IPS-15b (cell line): ENCODE measurements at regions not wholly inside any gene's neighbourhood (a gene's known extent, or its start where the extent isn't known, plus 50 kb on each side); places are given as distances from the start of the nearest gene placed in this dataset.

Experiments
- H3K27me3 ChIP-seq: one replicate; pipeline ENCODE4 v1.6.1; 2013; ENCODE audit warnings: low read length; ENCODE audit not compliant: control insufficient read depth, insufficient read depth
- H3K36me3 ChIP-seq: one replicate; pipeline ENCODE4 v1.6.1; 2013; ENCODE audit warnings: low read length; ENCODE audit not compliant: control insufficient read depth, insufficient read depth
- H3K4me1 ChIP-seq: one replicate; pipeline ENCODE4 v1.6.1; 2013; ENCODE audit warnings: mild to moderate bottlenecking, low read length; ENCODE audit not compliant: control insufficient read depth, insufficient read depth
- H3K4me3 ChIP-seq: one replicate; pipeline ENCODE4 v1.5.1; 2013; ENCODE audit warnings: low read depth, low read length
- H3K9ac ChIP-seq: one replicate; pipeline ENCODE4 v1.6.1; 2013; ENCODE audit warnings: low read depth, mild to moderate bottlenecking, low read length
- H3K9me3 ChIP-seq: one replicate; pipeline ENCODE4 v1.6.1; 2013; ENCODE audit warnings: mild to moderate bottlenecking, low read length; ENCODE audit not compliant: control insufficient read depth, insufficient read depth

- Histone ChIP-seq H3K36me3 (no peaks in the 10 kb centered on the region), H3K4me1 (no peaks in the 10 kb centered on the region), H3K9ac (no peak overlapping the region), H3K4me3 (no peak overlapping the region), H3K9me3 (no peaks in the 10 kb centered on the region), H3K27me3 (no peaks in the 10 kb centered on the region)
Observed at GRCh38 chr2:6228251-6228650, 536.1 kb downstream of the SOX11 start.

DNA sequence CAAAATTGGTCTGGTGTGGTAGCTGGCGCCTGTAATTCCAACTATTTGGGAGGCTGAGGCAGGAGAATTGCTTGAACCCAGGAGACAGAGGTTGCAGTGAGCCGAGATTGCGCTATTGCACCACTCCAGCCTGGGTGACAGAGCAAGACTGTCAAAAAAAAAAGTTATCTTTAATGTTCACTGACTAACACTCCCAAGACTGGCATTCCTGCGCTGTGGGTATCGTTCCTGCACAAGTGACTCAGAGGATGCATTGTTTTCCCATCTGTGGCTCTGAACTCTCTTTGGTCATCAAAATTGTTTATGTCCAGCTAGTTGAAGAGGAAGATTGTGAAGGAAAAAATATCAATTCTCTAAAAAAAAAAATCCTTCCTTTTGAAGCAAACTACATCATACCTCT lies 539.0 kb downstream of the SOX11 start:
- Histone ChIP-seq H3K36me3 (no peaks in the 10 kb centered on the region), H3K9ac (no peak overlapping the region), H3K27me3 (no peaks in the 10 kb centered on the region), H3K4me3 (no peak overlapping the region), H3K9me3 (no peaks in the 10 kb centered on the region), H3K4me1 (no peaks in the 10 kb centered on the region)

GRCh38 chr2:6233993-6234392 lies 541.8 kb downstream of the SOX11 start:
- H3K9me3 ChIP-seq: no peaks in the 10 kb centered on the region
- no peak overlapping the region for H3K4me3 ChIP-seq
- H3K4me1 ChIP-seq: no peaks in the 10 kb centered on the region
- no peaks in the 10 kb centered on the region for H3K36me3 ChIP-seq
- H3K9ac ChIP-seq: no peak overlapping the region
- no peaks in the 10 kb centered on the region for H3K27me3 ChIP-seq

DNA sequence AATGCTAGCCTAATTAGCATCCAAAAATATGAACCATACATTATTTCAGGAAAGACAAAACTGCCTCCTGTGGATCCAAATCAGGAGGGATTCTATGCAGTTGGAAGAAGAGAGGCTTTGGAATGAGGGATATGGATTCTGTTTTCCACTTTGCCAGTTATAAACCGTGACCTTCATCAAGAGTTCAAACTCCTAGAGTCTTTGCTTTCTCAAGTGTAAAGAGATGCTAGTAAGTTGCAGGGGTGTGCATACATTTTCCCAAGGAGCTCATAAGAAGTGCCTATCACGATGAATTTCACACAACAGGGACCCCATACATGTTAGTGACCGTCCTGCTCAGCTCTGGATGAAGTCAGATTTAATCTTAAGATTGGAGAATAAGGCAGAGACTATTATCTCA lies 542.5 kb downstream of the SOX11 start:
- H3K4me3 ChIP-seq: no peak overlapping the region
- H3K27me3 ChIP-seq: no peaks in the 10 kb centered on the region
- no peaks in the 10 kb centered on the region for H3K9me3 ChIP-seq
- H3K4me1 ChIP-seq: no peaks in the 10 kb centered on the region
- no peak overlapping the region for H3K9ac ChIP-seq
- no peaks in the 10 kb centered on the region for H3K36me3 ChIP-seq

DNA sequence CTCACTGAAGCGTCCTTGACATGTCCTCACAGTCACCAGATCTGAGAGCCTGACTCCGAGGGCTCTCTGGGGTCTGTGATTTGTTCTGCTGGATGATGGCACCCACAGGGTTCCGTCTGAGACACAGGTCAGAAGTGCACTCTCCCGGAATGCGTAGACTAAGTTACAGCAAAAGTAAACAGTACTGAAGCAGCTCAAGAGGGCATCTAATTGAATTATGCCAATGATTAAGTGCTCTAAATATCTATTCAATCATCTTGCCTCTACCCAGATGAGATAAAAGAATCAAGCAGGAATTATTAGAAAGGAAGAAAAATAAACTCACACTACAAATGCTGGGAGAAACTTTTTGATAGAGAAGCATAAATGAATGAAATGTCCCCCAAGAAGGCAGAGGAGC lies 544.1 kb downstream of the SOX11 start:
- H3K4me3 ChIP-seq: no peak overlapping the region
- H3K4me1 ChIP-seq: no peaks in the 10 kb centered on the region
- no peaks in the 10 kb centered on the region for H3K36me3 ChIP-seq
- no peaks in the 10 kb centered on the region for H3K27me3 ChIP-seq
- no peaks in the 10 kb centered on the region for H3K9me3 ChIP-seq
- H3K9ac ChIP-seq: no peak overlapping the region

DNA sequence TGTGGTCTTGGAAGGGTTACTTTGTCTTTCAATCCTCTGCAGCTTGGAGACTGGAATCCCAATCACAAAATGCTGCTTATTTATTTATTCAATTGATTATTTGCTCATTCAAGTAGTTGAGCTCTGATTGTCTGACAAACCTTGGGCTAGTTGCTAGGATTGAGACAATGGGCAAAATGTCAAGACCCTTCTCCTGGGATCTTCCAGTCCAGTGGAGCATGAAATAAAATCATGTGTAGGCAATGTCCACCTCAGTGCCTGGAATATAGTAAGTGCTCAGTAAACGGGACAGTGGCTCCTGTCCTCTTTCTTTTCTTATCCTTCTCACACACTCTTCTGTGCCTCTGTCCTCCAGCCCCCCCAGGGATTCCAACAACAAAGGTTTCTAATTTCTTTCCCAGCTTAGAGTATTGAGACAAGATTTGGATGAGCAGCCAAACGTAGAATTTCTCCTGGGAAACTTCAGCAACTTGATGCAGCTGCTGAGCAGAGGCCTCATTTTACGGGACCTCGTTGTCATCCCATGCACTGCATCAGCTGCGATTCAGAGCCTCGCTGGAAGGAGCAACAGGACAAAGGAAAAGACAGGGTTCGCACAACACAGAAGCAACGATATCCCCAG lies 545.0 kb downstream of the SOX11 start:
- Histone ChIP-seq H3K27me3 (no peaks in the 10 kb centered on the region), H3K36me3 (no peaks in the 10 kb centered on the region), H3K9ac (no peak overlapping the region), H3K4me3 (no peak overlapping the region), H3K4me1 (no peaks in the 10 kb centered on the region), H3K9me3 (no peaks in the 10 kb centered on the region)

- H3K27me3 ChIP-seq: no peaks in the 10 kb centered on the region
- no peaks in the 10 kb centered on the region for H3K9me3 ChIP-seq
- no peaks in the 10 kb centered on the region for H3K4me1 ChIP-seq
- H3K4me3 ChIP-seq: no peak overlapping the region
- no peaks in the 10 kb centered on the region for H3K36me3 ChIP-seq
- H3K9ac ChIP-seq: no peak overlapping the region
Observed at GRCh38 chr2:6249557-6249956, 557.4 kb downstream of the SOX11 start.

DNA sequence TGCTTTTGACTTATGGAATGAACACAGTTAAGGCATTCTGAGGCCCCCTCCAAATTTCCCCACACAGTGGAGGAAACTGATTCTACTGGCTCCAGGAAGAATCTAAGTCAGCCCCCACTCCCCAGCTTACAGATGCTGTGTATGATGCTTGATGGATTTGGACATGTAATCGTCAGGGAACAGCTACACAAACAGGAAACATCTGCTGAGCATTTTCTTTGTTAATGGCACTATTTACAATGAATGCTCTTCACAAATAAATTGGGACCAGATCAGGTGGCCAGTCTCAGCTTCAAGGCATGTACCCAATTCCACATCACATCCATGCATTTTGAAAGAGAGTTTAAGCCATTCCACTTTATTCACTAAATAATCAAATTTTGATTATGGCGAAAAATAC lies 562.3 kb downstream of the SOX11 start:
- no peak overlapping the region for H3K9ac ChIP-seq
- no peaks in the 10 kb centered on the region for H3K27me3 ChIP-seq
- H3K9me3 ChIP-seq: no peaks in the 10 kb centered on the region
- no peaks in the 10 kb centered on the region for H3K36me3 ChIP-seq
- no peaks in the 10 kb centered on the region for H3K4me1 ChIP-seq
- no peak overlapping the region for H3K4me3 ChIP-seq

GRCh38 chr2:6264198-6264597 lies 572.0 kb downstream of the SOX11 start:
- Histone ChIP-seq H3K9ac (no peak overlapping the region), H3K27me3 (no peaks in the 10 kb centered on the region), H3K4me3 (no peak overlapping the region), H3K36me3 (no peaks in the 10 kb centered on the region), H3K4me1 (no peaks in the 10 kb centered on the region), H3K9me3 (no peaks in the 10 kb centered on the region)

DNA sequence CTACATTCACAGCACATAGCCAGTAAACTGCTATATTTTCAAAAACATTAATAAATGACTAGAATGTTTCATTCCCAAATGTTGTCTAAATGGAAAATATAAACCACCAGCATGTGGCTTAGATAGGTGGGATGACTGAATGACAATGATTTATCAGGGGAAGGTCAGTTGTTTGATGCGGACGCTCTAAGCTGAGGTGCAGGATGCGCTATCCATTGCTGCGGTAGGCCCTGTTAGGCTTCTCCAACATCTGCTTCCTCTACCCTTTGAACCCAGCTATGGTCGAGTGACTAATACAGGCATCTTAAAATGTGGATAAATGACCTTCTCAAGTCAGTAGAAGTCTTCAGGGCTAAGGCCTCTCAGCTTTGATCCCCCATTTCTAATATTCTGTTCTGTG lies 584.2 kb downstream of the CMPK2 start:
- no peaks in the 10 kb centered on the region for H3K36me3 ChIP-seq
- H3K27me3 ChIP-seq: no peaks in the 10 kb centered on the region
- H3K9me3 ChIP-seq: no peaks in the 10 kb centered on the region
- no peak overlapping the region for H3K9ac ChIP-seq
- H3K4me3 ChIP-seq: no peak overlapping the region
- H3K4me1 ChIP-seq: no peaks in the 10 kb centered on the region

- no peak overlapping the region for H3K4me3 ChIP-seq
- H3K9ac ChIP-seq: no peak overlapping the region
- no peaks in the 10 kb centered on the region for H3K36me3 ChIP-seq
- H3K4me1 ChIP-seq: no peaks in the 10 kb centered on the region
- no peaks in the 10 kb centered on the region for H3K27me3 ChIP-seq
- no peaks in the 10 kb centered on the region for H3K9me3 ChIP-seq
Observed at GRCh38 chr2:6283259-6283658, 582.4 kb downstream of the CMPK2 start.

DNA sequence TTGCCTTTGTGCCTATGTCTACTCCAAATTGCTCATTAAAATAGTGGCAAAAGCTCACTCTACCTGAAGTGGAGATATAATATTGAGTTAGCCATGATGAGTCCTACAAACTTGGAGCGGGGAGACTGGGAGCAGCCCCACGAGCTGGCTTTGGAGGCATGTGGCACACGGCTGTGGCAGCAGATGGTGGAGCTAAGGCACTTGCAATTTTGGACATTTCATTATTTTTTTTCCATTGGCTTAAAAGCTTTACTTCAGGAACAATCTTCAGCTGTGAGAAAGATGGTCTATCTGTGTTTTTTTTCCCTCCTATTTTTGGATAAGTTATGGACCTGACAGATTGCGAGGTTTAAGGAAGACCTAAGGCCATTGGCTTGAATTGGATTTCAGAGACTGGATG lies 578.3 kb downstream of the CMPK2 start:
- Histone ChIP-seq H3K4me3 (no peak overlapping the region), H3K9me3 (no peaks in the 10 kb centered on the region), H3K4me1 (peaks cover 2% of the 10 kb centered on the region), H3K27me3 (no peaks in the 10 kb centered on the region), H3K9ac (no peak overlapping the region), H3K36me3 (no peaks in the 10 kb centered on the region)
